Upper lobe of left lung (tissue), 4 donors: ENCODE measurements at regions not wholly inside any gene's neighbourhood (a gene's known extent, or its start where the extent isn't known, plus 50 kb on each side); places are given as distances from the start of the nearest gene placed in this dataset.

Experiments used
- EP300 ChIP-seq, 4 donors: sonication (generic); formaldehyde crosslinking; IDR thresholded peaks; one replicate each; pipeline ENCODE4 v1.5.1; 2017; ENCODE audit warnings: antibody characterized with exemption in 4 of 4, control low read depth in 2 of 4
- POLR2A ChIP-seq, 4 donors: fragments of 450-650 bp; IDR thresholded peaks; one replicate each; pipeline ENCODE4 v1.5.1; 2016 to 2017; ENCODE audit warnings: antibody characterized with exemption in 4 of 4, mild to moderate bottlenecking in 2 of 4
- TF ChIP-seq, protein P1 (sequence below), 6 experiments: fragments of 450-650 bp in 4 of 6; fragments of 200-600 bp in 2 of 6; sonication (generic) in 2 of 6; IDR thresholded peaks; one replicate each; pipeline ENCODE4 v1.5.1; 2016 to 2019; ENCODE audit warnings: antibody characterized with exemption in 6 of 6

DNA sequence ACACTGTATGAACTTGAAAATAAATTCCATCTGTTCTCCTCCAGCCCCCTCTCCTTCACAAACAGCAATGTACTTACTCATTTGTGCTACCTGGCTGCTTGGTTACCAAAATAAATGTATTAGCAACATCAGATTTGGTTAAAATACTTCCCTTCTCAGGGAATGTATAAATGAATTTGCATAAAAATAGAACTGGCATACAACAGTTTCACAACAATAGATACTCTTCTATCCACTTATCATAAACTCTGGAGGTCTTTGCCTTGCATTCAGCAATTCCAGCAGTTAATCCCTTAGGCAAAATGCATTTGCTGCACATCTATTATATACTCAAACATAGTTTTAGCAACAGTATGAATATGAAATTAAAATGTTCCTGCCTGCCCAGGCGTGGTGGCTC is 658.2 kb downstream of the CENPC start:
- no peak for TF ChIP-seq POLR2A (IDR thresholded peaks at IDR 0.05)
- no peak for TF ChIP-seq EP300 (IDR thresholded peaks at IDR 0.05)
- TF ChIP-seq, protein P1, sequence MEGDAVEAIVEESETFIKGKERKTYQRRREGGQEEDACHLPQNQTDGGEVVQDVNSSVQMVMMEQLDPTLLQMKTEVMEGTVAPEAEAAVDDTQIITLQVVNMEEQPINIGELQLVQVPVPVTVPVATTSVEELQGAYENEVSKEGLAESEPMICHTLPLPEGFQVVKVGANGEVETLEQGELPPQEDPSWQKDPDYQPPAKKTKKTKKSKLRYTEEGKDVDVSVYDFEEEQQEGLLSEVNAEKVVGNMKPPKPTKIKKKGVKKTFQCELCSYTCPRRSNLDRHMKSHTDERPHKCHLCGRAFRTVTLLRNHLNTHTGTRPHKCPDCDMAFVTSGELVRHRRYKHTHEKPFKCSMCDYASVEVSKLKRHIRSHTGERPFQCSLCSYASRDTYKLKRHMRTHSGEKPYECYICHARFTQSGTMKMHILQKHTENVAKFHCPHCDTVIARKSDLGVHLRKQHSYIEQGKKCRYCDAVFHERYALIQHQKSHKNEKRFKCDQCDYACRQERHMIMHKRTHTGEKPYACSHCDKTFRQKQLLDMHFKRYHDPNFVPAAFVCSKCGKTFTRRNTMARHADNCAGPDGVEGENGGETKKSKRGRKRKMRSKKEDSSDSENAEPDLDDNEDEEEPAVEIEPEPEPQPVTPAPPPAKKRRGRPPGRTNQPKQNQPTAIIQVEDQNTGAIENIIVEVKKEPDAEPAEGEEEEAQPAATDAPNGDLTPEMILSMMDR (IDR thresholded peaks at IDR 0.05), result no peak
